Tibial artery (tissue), 4 donors: ENCODE measurements at regions not wholly inside any gene's neighbourhood (a gene's known extent, or its start where the extent isn't known, plus 50 kb on each side); places are given as distances from the start of the nearest gene placed in this dataset.

Experiments
- DNase-seq, 2 donors: peaks; one replicate each; pipeline ENCODE4 v3.0.0-alpha.2; 2019
- H3K27ac ChIP-seq, 2 donors: fragments of 200-600 bp; sonication (generic) in 1 of 2; 1 replicate in 1 of 2; 2 replicates in 1 of 2; pipeline ENCODE4 v1.5.1; 2018 to 2019; ENCODE audit warnings: mild to moderate bottlenecking in 1 of 2
- H3K27me3 ChIP-seq, 2 donors: fragments of 200-600 bp; sonication (generic) in 1 of 2; one replicate each; pipeline versions ENCODE4 v1.5.1 to v1.6.0; 2016 to 2019
- H3K36me3 ChIP-seq, 3 donors: fragments of 200-600 bp; sonication (generic) in 2 of 3; one replicate each; pipeline ENCODE4 v1.5.1; 2016 to 2019; ENCODE audit warnings: mild to moderate bottlenecking in 2 of 3
- H3K4me1 ChIP-seq, 4 donors: fragments of 200-600 bp; sonication (generic) in 2 of 4; 1 replicate in 3 of 4; 2 replicates in 1 of 4; pipeline ENCODE4 v1.5.1; 2016 to 2019
- H3K4me3 ChIP-seq, 2 donors: fragments of 200-600 bp; sonication (generic) in 1 of 2; 1 replicate in 1 of 2; 2 replicates in 1 of 2; pipeline ENCODE4 v1.5.1; 2018 to 2019; ENCODE audit warnings: mild to moderate bottlenecking in 2 of 2
- H3K9me3 ChIP-seq, 3 donors: fragments of 200-600 bp; sonication (generic) in 1 of 3; one replicate each; pipeline ENCODE4 v1.5.1; 2016 to 2019
- CTCF ChIP-seq, 2 experiments: fragments of 200-600 bp in 1 of 2; fragments of 450-650 bp in 1 of 2; IDR thresholded peaks; one replicate each; pipeline ENCODE4 v1.5.1; 2017 to 2019; ENCODE audit warnings: antibody characterized with exemption in 2 of 2, mild to moderate bottlenecking in 1 of 2, moderate library complexity in 1 of 2
- intact Hi-C: fragments of 100-400 bp; cut with DNase I; formaldehyde crosslinking; loops from one replicate; pipeline ENCODE4 v1.15.0; 2023; ENCODE audit warnings: low total_unique reads

GRCh38 chr10:114735946-114736345, 77.9 kb upstream of the ABLIM1 start:
- Histone ChIP-seq H3K4me1 (no peaks in the 10 kb centered on the region), H3K27ac (no peak overlapping the region), H3K36me3 (no peaks in the 10 kb centered on the region), H3K27me3 (no peaks in the 10 kb centered on the region), H3K9me3 (no peaks in the 10 kb centered on the region), H3K4me3 (no peak overlapping the region)
- intact Hi-C loops = no loop called here
- no peak for DNase-seq
- TF ChIP-seq CTCF (IDR thresholded peaks at IDR 0.05) = no peak

- no peaks in the 10 kb centered on the region for H3K36me3 ChIP-seq
- no peaks in the 10 kb centered on the region for H3K27me3 ChIP-seq
- DNase-seq = no peak
- intact Hi-C loops = no loop called here
- no peaks in the 10 kb centered on the region for H3K9me3 ChIP-seq
- no peak for TF ChIP-seq CTCF (IDR thresholded peaks at IDR 0.05)
- H3K27ac ChIP-seq = no peak overlapping the region
- no peak overlapping the region for H3K4me3 ChIP-seq
- H3K4me1 ChIP-seq = no peaks in the 10 kb centered on the region
Measured at GRCh38 chr10:114743521-114744231, 77.9 kb upstream of the FHIP2A start.

- no peaks in the 10 kb centered on the region for H3K9me3 ChIP-seq
- intact Hi-C loops = no loop called here
- TF ChIP-seq CTCF (IDR thresholded peaks at IDR 0.05) = no peak
- no peak for DNase-seq
- H3K27me3 ChIP-seq = no peaks in the 10 kb centered on the region
- H3K27ac ChIP-seq = no peak overlapping the region
- H3K4me3 ChIP-seq = no peak overlapping the region
- no peaks in the 10 kb centered on the region for H3K36me3 ChIP-seq
- no peaks in the 10 kb centered on the region for H3K4me1 ChIP-seq
Measured at GRCh38 chr10:114746531-114746930, 75.0 kb upstream of the FHIP2A start.

GRCh38 chr10:114748241-114748640, 73.3 kb upstream of the FHIP2A start:
- DNase-seq = no peak
- Histone ChIP-seq H3K4me3 (no peak overlapping the region), H3K4me1 (no peaks in the 10 kb centered on the region), H3K27ac (no peak overlapping the region), H3K36me3 (no peaks in the 10 kb centered on the region), H3K9me3 (no peaks in the 10 kb centered on the region), H3K27me3 (no peaks in the 10 kb centered on the region)
- TF ChIP-seq CTCF (IDR thresholded peaks at IDR 0.05) = no peak
- intact Hi-C loops = no loop called here

GRCh38 chr10:114749014-114749413, 72.6 kb upstream of the FHIP2A start:
- Histone ChIP-seq H3K27me3 (no peaks in the 10 kb centered on the region), H3K4me1 (no peaks in the 10 kb centered on the region), H3K36me3 (no peaks in the 10 kb centered on the region), H3K27ac (no peak overlapping the region), H3K9me3 (no peaks in the 10 kb centered on the region), H3K4me3 (no peak overlapping the region)
- DNase-seq = no peak
- intact Hi-C loops = no loop called here
- TF ChIP-seq CTCF (IDR thresholded peaks at IDR 0.05) = no peak

- no peak overlapping the region for H3K4me3 ChIP-seq
- H3K27ac ChIP-seq = no peak overlapping the region
- intact Hi-C loops = no loop called here
- H3K36me3 ChIP-seq = no peaks in the 10 kb centered on the region
- no peaks in the 10 kb centered on the region for H3K9me3 ChIP-seq
- no peaks in the 10 kb centered on the region for H3K27me3 ChIP-seq
- peaks cover 0 to 3% (median under 1%) of the 10 kb centered on the region in 4 donors for H3K4me1 ChIP-seq
- no peak for DNase-seq
- no peak for TF ChIP-seq CTCF (IDR thresholded peaks at IDR 0.05)
Measured at GRCh38 chr10:114749510-114749909, 72.1 kb upstream of the FHIP2A start.
